ENCODE measurements at regions not wholly inside any gene's neighbourhood (a gene's known extent, or its start where the extent isn't known, plus 50 kb on each side); places are given as distances from the start of the nearest gene placed in this dataset.

DNA sequence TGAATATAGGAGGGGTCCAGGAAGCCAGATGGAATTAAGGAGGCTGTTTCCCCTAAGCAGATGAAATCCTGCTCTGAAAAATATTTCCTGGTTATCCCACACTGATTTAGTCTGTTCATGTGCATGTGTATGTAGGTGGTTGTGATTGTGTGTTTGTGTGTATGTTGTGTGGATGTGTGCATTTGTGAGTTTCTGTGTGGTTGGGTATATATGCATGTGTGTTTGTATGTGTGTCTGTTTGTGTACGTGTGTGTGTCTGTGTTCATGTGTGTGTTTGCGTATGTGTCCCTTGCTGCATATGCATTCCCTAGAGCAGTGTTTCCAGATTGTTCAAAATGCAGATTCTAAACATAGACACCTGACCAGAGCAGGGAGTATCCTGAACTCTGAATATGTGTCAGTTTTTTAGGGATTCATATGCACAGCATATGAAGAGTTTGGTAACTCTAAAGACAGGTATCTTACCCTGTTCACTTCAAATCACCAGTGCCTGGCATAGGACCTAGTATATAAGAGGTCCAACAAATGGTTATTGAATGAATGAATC lies 239.8 kb downstream of the MAFB start:
- DNase-seq (ENCODE audit: low read depth), result no peak

DNA sequence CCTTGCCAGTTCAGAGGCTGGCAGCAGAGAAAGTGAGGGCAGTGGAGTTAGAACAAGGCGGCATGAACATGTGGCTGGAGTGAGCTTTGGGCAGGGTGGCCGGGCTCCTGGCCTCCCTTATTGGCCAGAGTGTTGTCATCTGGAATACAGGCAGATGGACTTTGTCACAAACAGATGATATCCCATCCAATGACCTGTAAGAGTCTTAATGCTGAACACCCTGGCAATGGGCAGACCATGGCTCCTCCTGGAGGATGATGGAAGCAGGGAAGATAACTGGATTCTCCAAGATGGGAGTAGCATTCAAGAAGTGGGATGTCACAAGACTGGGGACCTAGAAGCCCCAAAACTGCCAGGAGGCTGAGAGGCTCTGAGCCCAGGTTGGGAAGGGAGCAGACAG lies 242.1 kb downstream of the MAFB start:
- DNase-seq (ENCODE audit: low read depth), result no peak

DNA sequence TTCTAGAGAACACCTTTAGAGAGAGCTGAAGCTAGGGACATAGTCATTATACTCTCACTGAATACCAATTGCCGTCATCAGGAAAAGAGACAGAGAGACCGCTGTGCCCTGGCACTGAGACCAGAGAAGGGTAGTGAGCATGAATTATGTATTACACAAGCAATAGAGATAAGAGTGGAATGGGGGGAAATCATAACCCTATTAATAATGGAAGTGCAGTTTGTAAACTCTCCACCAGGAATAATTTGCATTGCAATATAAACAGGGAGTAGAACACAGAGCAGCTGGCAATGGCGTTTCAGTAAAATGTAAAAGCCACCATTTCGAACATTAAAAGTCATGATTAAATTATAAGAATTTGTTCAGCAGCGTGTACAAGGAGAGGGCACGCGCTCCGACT lies 244.5 kb downstream of the MAFB start:
- no peak for DNase-seq (ENCODE audit: low read depth)

GRCh38 chr20:40443753-40444152 lies 245.3 kb downstream of the MAFB start:
- no peak for DNase-seq (ENCODE audit: low read depth)

- DNase-seq (ENCODE audit: low read depth), result no peak
Measured at GRCh38 chr20:40442181-40442963, 246.7 kb downstream of the MAFB start.

- no peak for DNase-seq (ENCODE audit: low read depth)
Measured at GRCh38 chr20:40441771-40442170, 247.3 kb downstream of the MAFB start.

DNA sequence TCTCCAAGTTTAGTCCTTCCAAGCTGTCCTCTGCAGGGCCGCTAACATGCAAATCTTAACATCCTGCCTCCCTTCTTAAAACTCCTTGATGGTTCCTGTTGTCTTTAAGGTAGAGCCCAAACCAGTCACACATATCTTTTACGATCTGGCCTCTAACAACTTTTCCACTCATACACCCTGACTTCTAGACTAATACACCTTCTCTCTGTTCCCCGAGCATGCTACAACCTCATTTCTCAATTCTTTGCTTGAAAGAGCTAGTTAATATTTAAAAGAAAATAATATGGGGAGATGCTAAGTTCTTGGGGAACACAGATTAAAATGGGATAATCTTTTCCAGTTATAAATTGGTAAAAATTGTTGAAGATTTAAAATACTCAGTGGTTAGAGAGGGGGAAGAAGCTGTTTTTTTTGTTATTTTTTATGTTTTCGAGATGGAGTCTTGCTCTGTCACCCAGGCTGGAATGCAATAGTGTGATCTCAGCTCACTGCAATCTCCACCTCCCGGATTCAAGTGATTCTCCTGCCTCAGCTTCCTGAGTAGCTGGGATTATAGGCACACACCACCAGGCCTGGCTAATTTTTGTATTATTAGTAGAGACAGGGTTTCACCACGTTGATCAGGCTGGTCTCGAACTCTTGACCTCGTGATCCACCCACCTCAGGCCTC lies 250.7 kb downstream of the MAFB start:
- no peak for DNase-seq (ENCODE audit: low read depth)

- no peak for DNase-seq (ENCODE audit: low read depth)
Measured at GRCh38 chr20:40436011-40436410, 253.0 kb downstream of the MAFB start.

- DNase-seq (ENCODE audit: low read depth), result no peak
Measured at GRCh38 chr20:40435146-40435895, 253.7 kb downstream of the MAFB start.

- DNase-seq (ENCODE audit: low read depth), result no peak
Measured at GRCh38 chr20:40434122-40434521, 254.9 kb downstream of the MAFB start.

- no peak for DNase-seq (ENCODE audit: low read depth)
Measured at GRCh38 chr20:40433341-40433861, 255.6 kb downstream of the MAFB start.

DNA sequence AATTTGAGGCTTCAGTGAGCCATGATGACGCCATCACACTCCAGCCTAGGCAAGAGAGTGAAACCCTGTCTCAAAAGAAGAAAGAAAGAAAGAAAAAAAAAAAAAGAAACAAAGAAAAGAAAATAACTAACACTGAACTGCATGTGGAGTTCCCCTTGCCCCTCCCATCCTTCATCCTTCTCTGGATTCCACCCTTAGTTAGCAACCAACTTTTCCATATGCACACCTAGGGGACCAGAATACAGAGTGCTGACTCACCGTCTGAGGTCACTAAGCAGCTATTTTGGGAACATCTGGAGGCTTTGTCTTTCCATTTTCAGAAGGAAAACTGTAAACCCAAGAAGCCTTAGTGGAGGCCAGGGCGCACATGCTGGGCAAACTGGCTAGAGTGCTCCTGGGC lies 257.4 kb downstream of the MAFB start:
- no peak for DNase-seq (ENCODE audit: low read depth)

GRCh38 chr20:40431112-40431511 lies 257.9 kb downstream of the MAFB start:
- DNase-seq (ENCODE audit: low read depth), result no peak

- no peak for DNase-seq (ENCODE audit: low read depth)
Measured at GRCh38 chr20:40427026-40427425, 262.0 kb downstream of the MAFB start.

DNA sequence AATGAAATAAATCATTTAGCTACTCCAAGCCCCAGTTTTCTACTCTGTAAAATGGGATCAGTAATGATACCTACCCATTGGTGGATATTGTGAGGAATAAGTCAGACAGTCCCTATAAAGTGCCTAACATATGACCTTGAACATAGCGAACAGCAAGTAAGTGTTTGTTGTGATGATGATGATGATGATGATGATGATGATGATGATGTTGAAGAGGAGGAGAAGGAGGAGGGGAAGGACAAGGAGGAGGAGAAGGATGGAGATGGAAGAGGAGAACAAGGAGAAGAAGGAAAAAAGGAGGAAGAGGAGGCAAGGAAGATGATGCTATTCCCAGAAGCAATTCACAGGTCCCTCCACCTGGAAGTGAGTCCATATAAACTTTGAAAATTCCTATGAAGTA lies 264.3 kb downstream of the MAFB start:
- no peak for DNase-seq (ENCODE audit: low read depth)

DNA sequence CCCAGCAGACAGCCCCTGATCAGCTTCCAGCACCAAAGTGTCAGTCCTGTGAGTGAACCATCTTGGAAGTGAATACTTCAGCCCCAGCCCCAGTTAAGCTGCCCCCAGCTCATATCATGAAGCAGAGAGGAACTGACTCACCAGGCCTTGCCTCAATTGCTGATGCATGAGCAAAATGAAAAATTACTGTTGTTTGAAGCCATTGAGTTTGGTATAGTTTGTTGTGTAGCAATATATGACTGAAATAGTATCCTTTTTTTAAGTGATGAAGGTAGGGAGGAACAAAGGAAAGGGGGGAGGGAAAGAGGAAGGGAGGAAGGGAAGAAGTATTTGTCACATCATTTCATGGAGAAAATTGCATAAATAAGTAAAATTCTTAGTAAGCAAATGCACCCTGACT lies 266.4 kb downstream of the MAFB start:
- DNase-seq (ENCODE audit: low read depth), result no peak

GRCh38 chr20:40416274-40416673 lies 272.8 kb downstream of the MAFB start:
- no peak for DNase-seq (ENCODE audit: low read depth)

DNA sequence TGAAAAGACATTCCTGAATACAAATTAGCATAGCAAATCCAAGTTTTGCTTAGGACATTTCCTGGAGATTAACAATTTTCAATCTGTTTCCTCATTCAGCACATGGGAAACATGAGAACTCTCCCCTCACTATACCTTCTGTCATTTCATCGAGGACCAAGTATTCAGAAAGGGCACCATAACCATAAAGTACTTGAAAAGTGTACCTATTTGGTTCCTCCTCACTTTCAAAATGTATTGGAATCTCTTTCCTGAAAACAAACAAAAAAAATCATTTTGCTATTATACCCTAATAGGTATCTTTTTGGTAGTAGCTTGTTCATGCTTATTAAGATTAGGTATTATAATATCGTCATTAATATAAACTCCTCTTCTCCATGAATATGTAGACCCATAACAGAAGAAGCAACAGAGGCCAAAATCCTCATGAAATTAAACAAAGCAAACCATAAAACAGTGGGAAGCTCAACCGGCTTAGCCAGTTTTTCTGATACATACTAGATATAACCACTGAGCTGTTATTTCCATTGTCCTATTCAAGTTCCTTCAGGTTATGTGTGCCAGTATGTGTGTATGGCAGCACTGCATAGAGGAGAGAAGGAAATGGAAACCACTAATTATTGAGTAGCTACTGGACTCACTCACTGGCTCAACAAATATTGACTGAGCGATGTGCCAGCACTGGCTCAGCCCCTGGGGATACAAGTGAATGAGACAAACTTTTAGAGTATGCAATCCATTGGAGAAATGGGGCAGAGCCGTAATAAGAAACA lies 274.0 kb downstream of the MAFB start:
- no peak for DNase-seq (ENCODE audit: low read depth)

- no peak for DNase-seq (ENCODE audit: low read depth)
Measured at GRCh38 chr20:40410028-40410427, 279.0 kb downstream of the MAFB start.

DNA sequence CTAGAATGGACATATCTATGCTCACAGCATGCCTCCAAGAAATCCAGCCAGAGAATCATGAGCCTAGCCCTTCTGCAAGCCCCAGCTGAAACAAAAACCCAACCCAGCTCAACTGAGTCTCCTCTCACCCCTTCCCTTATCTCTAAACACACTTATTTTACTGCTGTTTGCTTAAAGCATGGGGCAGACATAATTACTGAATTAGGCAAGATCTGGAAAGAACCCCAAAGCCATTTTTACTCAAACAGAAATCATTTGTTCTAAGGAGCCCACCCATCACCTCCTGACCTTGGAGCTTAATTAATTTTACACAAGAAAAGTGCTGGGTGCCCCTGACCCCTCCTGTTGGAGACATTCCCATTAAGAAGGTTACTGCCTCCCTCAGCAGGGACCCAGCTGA lies 291.6 kb downstream of the MAFB start:
- no peak for DNase-seq (ENCODE audit: low read depth)

GRCh38 chr20:40393197-40394079 lies 295.6 kb downstream of the MAFB start:
- DNase-seq (ENCODE audit: low read depth), result no peak

Data from CMK (cell line).